ENCODE measurements at regions not wholly inside any gene's neighbourhood (a gene's known extent, or its start where the extent isn't known, plus 50 kb on each side); places are given as distances from the start of the nearest gene placed in this dataset.

DNA sequence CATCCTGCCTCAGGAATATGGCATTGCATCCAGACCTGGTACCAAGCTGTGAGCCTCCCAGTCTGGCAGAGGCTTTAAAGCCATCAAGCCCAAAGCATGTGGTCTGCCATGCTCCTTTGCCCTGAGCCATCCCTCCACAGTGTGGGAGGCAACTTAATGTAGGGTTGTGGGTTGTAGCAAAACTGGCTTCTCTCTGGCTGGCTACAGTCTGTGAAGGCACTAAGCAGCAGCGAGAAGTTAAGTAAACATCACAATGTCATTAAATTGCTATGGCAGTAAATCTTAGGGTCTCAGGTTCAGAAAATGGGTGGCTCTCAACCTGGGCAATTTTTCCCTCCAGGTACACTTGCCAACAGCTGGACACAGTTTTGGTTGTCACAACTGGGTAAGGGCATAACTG is 472.9 kb downstream of the PREX1 start:
- no peak overlapping the region for H3K4me3 ChIP-seq
- no peak for DNase-seq
- WGBS, 2 donors, result 52 to 60% methylated on average over 1 of the region's 1 CpG
- intact Hi-C loops (cut with DNase I), result no loop called here
- no peaks in the 10 kb centered on the region for H3K4me1 ChIP-seq
- ATAC-seq, result no peak
- no peaks in the 10 kb centered on the region for H3K36me3 ChIP-seq
- H3K9me3 ChIP-seq, result no peaks in the 10 kb centered on the region
- no peaks in the 10 kb centered on the region for H3K27me3 ChIP-seq
- H3K27ac ChIP-seq, result no peak overlapping the region
- TF ChIP-seq, protein P1, sequence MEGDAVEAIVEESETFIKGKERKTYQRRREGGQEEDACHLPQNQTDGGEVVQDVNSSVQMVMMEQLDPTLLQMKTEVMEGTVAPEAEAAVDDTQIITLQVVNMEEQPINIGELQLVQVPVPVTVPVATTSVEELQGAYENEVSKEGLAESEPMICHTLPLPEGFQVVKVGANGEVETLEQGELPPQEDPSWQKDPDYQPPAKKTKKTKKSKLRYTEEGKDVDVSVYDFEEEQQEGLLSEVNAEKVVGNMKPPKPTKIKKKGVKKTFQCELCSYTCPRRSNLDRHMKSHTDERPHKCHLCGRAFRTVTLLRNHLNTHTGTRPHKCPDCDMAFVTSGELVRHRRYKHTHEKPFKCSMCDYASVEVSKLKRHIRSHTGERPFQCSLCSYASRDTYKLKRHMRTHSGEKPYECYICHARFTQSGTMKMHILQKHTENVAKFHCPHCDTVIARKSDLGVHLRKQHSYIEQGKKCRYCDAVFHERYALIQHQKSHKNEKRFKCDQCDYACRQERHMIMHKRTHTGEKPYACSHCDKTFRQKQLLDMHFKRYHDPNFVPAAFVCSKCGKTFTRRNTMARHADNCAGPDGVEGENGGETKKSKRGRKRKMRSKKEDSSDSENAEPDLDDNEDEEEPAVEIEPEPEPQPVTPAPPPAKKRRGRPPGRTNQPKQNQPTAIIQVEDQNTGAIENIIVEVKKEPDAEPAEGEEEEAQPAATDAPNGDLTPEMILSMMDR (IDR thresholded peaks at IDR 0.05), result no peak
- FAIRE-seq, result no peak

- intact Hi-C loops (cut with DNase I), result no loop called here
- ATAC-seq (no peak), FAIRE-seq (no peak)
These were observed 473.4 kb downstream of the PREX1 start for GRCh38 chr20:48354320-48354876.

DNA sequence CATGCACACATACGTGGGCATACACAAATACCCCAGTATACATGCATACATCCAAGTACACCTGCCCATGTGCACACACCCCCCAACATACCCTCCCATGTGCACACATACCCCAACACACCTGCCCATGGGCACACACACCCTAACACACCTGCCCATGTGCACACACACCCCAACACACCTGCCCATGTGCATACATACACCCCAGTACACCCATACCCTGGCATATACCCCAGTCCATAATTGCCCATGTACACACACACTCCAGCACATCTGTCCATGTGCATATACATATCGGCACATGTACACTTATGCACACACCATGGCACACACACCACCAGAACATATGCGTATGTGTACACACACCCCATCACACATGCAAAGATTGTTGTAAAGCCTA is 475.2 kb downstream of the PREX1 start:
- 68 to 87% methylated on average over 3 of the region's 3 CpGs for WGBS, 2 donors
- Histone ChIP-seq H3K4me3 (no peak overlapping the region), H3K36me3 (no peaks in the 10 kb centered on the region), H3K4me1 (no peaks in the 10 kb centered on the region), H3K27ac (no peak overlapping the region), H3K9me3 (no peaks in the 10 kb centered on the region), H3K27me3 (no peaks in the 10 kb centered on the region)
- intact Hi-C loops (cut with DNase I), result no loop called here
- TF ChIP-seq, protein P1 (IDR thresholded peaks at IDR 0.05), result no peak
- ATAC-seq (no peak), DNase-seq (no peak), FAIRE-seq (no peak)

More at GRCh38 chr20:48354320-48354876, 473.4 kb downstream of the PREX1 start:
- Histone ChIP-seq H3K27ac (no peak overlapping the region), H3K27me3 (no peaks in the 10 kb centered on the region), H3K9me3 (no peaks in the 10 kb centered on the region), H3K36me3 (no peaks in the 10 kb centered on the region), H3K4me3 (no peak overlapping the region), H3K4me1 (no peaks in the 10 kb centered on the region)
- no peak for DNase-seq
- TF ChIP-seq, protein P1 (IDR thresholded peaks at IDR 0.05), result no peak
- 64 to 72% methylated on average over 2 of the region's 2 CpGs for WGBS, 2 donors

DNA sequence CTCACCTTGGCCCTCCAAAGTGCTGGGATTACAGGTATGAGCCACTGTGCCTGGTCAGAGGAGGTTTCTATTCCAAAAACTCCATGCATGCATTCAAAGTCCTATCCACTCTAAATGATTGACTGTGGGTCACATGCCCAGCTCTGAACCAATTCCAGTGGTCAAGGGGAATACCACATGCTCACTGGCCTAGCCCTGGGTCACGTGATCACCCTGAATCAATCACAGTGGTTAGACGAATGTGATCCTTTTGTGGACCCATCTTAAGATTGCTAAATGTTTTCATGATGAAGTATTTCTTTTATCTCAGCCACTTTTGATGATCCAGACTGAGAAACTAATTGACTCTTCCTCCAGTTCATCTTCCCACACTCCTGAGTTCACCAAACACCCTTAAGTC is 475.8 kb downstream of the PREX1 start:
- Histone ChIP-seq H3K4me1 (no peaks in the 10 kb centered on the region), H3K27ac (no peak overlapping the region), H3K27me3 (no peaks in the 10 kb centered on the region), H3K9me3 (no peaks in the 10 kb centered on the region), H3K36me3 (no peaks in the 10 kb centered on the region), H3K4me3 (no peak overlapping the region)
- TF ChIP-seq, protein P1 (IDR thresholded peaks at IDR 0.05), result no peak
- 49 to 57% methylated on average over 2 of the region's 2 CpGs for WGBS, 2 donors
- intact Hi-C loops (cut with DNase I), result no loop called here
- no peak for FAIRE-seq
- ATAC-seq, result no peak
- no peak for DNase-seq

DNA sequence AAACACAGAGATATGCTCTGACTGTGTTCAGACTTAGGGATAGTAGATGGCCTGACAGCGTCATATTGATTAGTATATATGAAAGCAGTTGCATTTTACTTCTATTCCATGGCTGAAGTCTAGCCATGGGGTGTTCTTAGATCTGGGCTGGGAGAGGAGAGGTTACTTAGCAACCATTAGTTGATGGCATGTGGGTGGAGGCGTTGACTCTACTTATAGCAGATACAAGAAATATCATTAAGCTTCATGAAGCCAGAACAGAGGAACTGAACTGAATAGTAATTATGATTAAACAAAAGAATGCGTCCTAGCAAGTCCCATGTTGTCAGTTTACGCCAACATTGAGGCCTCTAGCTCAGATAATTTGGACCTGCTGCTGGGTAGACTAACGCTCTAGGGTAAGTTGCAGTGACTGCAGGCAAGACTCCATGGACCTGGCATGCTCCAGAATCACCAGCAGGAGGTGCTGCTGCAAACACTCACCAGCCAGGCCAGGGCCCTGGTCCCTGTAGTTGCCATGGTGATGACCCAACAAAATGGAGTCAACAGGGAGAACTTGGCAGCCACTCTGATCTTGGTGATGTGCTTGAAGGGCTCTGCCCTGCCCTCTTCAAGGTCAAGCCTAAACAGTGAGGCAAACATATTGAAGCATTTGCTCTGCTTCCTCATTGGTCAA is 477.3 kb downstream of the PREX1 start:
- Histone ChIP-seq H3K4me1 (no peaks in the 10 kb centered on the region), H3K27ac (no peak overlapping the region), H3K4me3 (no peak overlapping the region), H3K36me3 (no peaks in the 10 kb centered on the region), H3K9me3 (no peaks in the 10 kb centered on the region), H3K27me3 (no peaks in the 10 kb centered on the region)
- DNase-seq (no peak), ATAC-seq (no peak), FAIRE-seq (no peak)
- intact Hi-C loops (cut with DNase I), result no loop called here
- TF ChIP-seq, protein P1 (IDR thresholded peaks at IDR 0.05), result no peak
- WGBS, 2 donors, result 67 to 79% methylated on average over 5 of the region's 5 CpGs
